Stromal cell of bone marrow (primary cell): ENCODE measurements at regions not wholly inside any gene's neighbourhood (a gene's known extent, or its start where the extent isn't known, plus 50 kb on each side); places are given as distances from the start of the nearest gene placed in this dataset.
"Not testable (repeated sequence)": the region's sequence is repeated elsewhere in the genome, so short reads cannot be mapped to it uniquely, and the experiment has no call there.

Experiments used
- DNase-seq: peaks from one replicate; pipeline ENCODE4 v3.0.0-alpha.2; 2012; ENCODE audit warnings: low read depth

- DNase-seq: no peak
Observed at GRCh38 chr1:66460776-66461175, 73.2 kb upstream of the SGIP1 start.

GRCh38 chr1:66462313-66462712 lies 71.6 kb upstream of the SGIP1 start:
- DNase-seq: no peak

- no peak for DNase-seq
Observed at GRCh38 chr1:66464351-66464750, 69.6 kb upstream of the SGIP1 start.

- peak; percentile 98 for DNase-seq
Observed at GRCh38 chr1:66464802-66465201, 69.2 kb upstream of the SGIP1 start.

- not testable (repeated sequence) for DNase-seq
Observed at GRCh38 chr1:66466695-66467094, 67.3 kb upstream of the SGIP1 start.

GRCh38 chr1:66468722-66469121 lies 65.2 kb upstream of the SGIP1 start:
- DNase-seq: no peak

- no peak for DNase-seq
Observed at GRCh38 chr1:66475940-66476339, 58.0 kb upstream of the SGIP1 start.

GRCh38 chr1:66476774-66477173 lies 57.2 kb upstream of the SGIP1 start:
- no peak for DNase-seq

- peak; percentile 74 for DNase-seq
Observed at GRCh38 chr1:66478116-66478515, 55.8 kb upstream of the SGIP1 start.

GRCh38 chr1:66480162-66480561 lies 53.8 kb upstream of the SGIP1 start:
- no peak for DNase-seq

- DNase-seq: not testable (repeated sequence)
Observed at GRCh38 chr1:66481215-66481614, 52.7 kb upstream of the SGIP1 start.
